GM21619 (cell line): ENCODE measurements at regions not wholly inside any gene's neighbourhood (a gene's known extent, or its start where the extent isn't known, plus 50 kb on each side); places are given as distances from the start of the nearest gene placed in this dataset.
"Not testable (repeated sequence)": the region's sequence is repeated elsewhere in the genome, so short reads cannot be mapped to it uniquely, and the experiment has no call there.

Source experiments
- ATAC-seq: cut with Tn5 transposase; IDR thresholded peaks from one replicate; pipeline ENCODE4 v1.9.1; 2021; ENCODE audit not compliant: unreplicated experiment

DNA sequence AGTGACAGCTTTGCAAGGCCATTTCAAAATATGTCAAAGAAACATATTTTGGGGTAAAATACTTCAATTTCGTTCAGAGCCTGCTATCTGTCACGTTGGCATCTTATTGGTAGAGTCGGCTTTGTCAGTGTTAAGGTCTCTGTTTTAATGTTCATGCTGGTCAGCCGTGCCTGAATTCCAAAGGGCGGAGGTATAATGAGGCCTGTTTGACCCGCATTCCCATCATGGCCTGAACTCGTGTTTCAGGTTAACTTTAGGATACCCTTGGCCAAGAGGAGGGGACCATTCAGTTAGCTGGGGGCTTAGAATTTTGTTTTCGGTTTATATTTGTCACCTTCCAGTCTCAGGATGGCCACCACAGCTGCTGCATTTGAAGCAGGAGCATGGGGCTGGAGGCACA, 236.4 kb downstream of the NFATC2 start:
- ATAC-seq, result no peak

DNA sequence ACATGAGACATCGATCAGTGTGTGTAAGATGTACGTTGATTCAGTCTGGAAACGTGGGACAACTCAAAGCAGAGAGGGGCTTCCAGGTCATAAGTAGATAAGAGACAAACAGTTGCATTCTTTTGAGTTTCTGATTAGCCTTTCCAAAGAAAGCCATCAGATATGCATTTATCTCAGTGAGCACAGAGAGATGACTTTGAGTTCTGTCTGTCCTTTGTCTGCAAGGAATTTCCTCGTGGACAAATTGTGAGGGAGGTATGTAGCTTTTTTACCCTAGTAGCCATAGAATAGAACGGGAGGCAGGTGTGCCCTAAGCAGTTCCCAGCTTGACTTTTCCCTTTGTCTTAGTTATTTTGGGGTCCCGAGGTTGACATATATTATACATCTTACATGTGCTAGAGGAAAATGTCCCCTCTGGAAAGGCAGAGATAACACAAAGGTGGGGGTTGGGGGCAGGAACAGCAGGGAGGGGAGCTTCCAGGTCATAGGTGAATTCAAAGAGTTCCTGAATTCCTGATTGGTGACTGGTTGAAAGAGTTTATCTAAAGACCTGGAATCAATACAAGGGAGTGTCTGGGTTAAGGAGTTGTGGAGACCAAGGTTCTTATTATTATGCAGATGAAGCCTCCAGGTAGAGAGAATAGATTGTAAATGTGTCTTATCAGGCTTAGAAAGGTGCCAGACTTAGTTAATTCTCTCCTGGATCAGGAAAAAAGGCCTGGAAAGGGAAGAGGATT, 237.0 kb downstream of the NFATC2 start:
- ATAC-seq, result no peak

DNA sequence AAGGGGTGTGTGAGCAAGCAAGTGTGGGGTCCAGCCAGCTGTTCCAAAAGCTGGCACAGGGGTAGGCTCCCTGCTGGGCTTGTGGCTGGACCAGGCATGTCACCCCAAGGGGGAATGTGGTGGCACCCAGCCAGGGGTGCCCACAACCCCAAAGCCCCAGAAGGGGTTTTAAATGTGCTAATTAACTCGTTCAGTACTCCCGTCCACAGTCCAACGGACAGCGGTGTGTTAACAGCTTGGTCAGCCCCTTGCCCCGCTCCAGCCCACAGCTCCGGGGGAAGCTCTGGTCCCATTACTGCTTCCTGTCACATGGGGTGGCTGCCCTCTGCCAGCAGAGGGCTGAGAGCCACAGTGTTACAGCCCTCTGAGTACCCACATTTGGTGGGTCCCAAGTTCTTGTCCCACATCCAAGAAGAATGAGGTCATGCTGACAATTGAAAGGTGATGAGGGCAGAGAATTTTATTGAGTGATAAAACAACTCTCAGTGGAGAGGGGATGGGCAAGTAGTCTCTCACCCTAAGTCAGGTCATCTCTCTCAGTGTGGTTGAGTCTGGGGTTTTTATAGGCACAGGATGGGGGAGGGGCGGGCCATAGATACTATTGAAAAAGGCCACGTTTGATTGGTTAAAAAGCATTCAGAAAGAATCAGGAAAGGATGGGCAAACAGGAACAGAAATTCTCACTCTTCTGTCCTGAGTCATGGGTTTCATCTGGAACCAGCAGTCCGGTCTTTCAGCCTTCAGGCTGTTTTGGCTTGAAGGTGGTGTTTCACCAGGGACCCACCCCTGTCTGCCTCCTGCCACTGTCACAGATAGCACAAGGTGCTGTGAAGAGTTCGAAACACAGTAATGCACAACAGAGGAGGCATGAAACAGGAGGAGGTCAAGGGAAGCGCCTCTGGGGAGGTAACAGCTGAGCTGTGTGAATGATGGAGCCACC, 238.5 kb downstream of the NFATC2 start:
- ATAC-seq, result no peak

DNA sequence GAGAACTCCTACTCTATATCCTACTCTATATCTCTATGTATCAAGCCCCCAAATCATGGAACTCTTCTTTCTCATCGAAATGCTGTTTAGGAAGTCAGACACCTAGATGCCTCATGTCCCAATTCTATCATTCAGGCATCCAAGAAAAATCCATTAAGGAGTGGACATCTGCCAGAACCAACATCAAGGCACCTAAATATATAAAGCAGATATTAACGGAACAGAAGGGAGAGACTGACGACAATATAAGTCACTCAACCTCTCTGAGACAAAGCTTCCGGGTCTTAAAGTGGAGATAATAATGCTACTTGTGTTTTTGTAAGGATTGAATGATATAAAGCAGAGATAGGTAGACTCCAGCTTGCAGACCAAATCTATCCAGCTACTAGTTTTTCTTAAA, 241.5 kb downstream of the NFATC2 start:
- ATAC-seq, result no peak

DNA sequence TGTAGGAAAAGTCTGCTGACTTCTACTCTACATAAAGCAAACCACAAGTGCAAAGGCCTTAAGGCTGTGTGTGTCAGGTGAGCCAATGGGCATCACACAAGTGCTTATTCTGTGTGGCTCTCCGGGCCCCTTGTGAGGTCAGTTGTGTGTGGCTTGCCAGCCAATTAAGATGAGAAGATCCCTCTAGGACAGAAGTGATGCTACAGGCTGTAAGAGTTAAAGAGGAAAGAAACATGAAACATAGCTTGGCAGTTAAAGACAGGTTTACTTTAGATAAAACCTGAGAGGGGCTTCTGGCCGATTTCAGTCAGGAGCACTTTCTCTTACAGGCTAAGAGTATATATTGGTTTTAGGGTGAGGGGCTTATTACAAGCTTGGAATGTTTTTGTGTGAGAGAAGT, 242.4 kb downstream of the NFATC2 start:
- ATAC-seq, result no peak

DNA sequence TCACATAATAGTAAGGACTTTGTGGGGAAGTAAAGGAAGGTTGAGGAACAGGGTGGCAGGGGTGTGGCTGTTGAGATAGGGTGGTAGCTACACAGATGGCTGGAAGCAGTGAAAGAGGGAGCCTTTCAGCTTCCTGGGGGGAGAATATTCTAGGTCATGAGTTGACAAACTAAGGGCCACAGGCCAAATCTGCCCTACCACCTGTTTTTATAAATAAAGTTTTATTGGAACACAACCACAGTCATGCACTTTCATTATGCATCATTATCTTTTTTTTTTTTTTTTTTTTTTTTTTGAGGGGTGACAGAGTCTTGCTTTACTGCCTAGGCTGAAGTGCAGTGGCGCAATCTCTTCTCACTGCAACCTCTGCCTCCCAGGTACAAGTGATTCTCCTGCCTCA, 243.1 kb downstream of the NFATC2 start:
- no peak for ATAC-seq

DNA sequence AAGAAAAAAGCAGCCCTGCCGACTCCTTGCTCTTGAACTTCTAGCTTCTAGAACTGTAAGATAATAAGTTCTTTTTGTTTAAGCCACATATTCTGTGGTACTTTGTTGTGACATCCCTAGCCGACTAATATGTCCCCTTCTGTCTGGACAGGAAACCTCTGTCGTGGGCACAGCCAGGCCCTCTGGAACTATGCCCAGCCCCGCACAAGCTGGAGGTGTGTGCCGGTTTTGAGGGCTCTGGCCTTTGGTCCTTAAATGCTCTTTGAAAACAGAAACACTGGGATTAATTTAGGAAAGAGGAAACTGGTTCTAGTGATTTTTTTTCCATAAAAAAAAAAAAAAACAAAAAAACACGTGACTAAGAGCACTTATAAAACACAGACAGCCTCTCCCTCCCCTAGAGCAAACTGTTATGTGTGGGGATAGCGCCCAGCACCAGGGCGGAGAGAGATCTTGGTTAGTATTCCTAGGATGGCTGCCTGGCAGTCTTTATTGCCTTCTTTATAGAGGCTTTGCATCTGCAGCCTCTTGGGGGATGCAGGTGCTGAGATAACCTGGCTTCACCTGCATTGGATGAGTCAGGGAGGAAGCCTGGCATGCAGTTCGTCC, 244.3 kb downstream of the NFATC2 start:
- no peak for ATAC-seq

DNA sequence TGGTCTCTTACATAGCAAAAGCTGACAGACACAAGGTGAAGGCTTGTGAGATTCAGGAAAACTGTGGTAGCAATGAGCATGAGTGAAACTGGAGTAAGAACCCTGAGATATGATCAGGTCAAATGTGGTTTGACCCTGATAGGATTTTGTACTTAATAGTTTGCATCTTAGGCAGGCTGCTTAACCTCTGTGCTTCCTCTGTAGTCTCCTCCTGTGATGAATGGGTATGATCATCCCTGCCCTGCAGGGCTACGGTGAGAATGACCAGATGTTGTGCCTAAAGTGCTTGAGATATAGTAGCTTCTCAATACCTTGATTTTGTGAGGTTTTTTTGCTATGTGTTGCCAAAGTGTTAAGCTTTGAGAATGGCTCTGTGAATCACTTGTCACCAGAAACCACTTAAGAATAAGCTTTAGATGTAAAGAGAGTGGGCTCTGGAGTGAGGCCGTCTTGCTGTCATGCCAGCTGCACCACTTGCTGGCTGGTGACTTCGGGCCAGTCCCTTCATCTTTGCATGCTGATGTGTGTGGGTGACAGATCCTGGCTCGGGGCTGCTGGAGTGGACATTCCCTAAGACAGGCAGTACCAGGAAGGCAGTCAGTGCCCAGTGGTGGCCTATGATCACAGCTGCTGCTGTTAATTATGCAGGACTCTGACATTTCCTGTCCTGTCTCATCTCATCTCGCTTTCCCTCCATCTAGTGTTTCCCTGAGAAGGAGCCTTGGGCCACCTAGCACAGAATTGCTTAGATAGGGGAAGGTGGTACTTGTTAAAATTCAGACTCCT, 254.7 kb downstream of the NFATC2 start:
- ATAC-seq, result no peak

DNA sequence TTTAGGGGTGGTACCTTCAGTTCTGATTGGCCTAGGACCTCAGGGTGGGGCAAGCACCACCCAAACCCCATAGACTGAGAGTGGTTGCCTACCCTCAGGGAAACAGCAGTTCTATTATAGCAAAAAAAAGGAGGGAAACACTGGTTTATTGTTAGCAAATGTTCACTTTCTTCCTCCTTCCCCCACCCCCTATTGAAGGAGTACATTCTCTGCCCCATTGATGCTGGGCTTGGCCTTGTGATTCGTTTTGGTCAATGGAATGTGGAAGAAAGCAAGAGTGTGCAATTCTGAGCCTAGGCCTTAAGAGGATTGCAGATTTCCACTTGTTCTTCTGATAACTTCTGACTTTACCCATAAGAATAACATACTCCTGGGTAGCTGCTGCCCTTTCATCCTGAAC, 255.8 kb downstream of the NFATC2 start:
- no peak for ATAC-seq

DNA sequence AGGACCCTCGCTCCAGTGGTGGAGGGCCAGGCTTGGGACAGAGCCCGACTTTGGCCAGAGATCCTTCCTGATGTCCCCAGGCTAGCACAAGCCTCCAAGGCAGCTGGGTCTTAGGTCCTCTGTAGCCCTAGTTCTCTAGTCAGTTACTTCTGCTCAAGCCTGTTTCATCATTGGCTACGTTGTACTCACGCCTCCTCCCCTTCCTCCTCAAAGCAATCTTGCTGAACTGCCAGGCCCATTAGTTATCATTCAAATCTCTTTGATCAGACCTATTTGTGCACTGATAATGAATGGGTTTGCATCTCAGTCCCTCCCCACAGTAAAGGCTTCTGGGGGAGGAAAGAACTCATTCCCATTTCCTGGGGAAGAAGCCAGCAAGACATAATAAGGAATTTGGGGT, 256.8 kb downstream of the NFATC2 start:
- no peak for ATAC-seq

DNA sequence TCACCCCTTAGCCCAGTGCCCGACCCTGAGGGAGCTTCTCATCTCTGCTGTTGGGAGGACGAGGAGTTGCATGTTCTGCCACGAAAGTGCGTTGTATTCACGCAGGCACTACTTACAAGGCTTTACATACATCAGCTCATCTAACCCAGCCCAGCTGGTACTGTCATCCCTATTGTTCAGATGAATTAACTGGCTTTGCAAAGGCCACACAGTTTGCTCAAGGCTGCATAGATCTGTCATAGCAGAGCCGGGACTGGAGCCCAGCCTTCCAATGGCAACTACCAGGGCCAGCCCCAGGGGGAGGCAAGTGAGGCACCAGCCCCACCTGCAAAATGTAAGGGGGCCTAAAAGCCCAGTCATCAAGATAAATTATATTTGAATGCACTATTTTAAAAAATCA, 257.6 kb downstream of the NFATC2 start:
- no peak for ATAC-seq

DNA sequence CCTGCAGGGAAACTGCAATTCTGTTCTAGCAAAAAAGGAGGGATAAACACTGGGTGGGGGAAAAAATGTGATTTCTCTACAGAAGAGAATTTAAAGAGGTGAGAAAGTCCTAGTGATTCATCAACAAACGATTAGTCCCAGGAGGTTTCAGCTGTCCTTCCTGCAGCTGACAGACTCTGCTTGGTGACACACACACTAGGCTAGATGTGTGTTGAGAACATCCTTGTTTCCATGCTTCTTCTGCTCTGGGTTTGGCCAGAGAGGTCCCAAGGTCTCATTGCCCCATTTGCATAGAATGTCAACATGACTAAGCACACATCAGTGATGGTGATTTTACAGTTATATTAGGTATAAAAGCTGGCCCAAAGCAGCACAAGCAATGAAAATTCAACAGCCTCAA, 258.3 kb downstream of the NFATC2 start:
- no peak for ATAC-seq

DNA sequence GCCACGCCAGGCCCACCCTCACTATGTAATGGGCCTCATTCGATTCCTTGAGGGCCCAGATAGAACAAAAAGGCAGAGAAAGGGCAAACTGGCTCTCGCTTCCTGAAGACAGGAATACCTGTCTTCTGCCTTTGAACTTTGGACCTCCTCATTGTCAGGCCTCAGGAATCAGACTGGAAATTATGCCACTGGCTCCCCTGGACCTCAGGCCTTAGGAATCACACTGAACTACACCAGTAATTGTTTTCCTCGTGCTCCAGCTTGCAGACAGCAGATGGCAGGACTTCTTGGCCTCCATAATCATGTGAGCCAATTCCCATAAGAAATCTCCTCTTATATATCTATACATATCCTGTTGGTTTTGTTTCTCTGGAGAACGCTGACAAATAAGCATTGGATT, 258.6 kb upstream of the KCNG1 start:
- no peak for ATAC-seq

DNA sequence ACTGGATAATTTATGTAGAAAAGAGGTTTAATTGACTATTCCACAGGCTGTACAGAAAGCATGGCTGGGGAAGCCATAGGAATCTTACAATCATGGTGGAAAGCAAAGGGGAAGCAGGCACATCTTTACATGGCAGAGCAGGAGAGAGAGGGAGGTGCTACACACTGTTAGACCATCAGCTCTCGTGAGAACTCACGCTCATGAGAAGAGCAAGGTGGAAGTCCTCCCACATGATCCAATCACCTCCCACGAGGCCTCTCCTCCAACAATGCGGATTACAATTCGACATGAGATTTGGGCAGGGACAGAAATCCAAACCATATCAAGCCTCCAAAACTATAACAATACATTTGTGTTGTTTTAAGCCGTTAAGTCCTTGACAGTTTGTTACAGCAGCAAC, 257.1 kb upstream of the KCNG1 start:
- ATAC-seq, result no peak

DNA sequence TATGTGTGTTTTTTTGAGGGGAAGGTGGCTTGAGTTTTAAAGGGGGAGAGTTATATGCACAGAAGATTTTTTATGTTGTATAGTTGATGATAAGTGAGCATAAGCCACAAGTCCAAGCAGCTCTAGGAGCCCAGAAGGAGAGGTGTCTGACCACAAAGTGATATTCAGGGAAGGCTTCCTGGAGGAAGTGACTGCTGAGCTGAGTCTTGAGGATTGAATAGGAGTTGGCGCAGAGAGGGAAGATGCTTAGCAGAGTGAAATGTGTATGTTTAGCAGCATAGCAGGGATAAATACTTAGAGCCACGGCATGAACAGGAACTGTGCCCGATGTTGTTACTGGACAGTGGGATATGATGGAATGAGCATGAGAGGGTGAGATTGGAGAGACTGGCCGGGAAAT, 255.1 kb upstream of the KCNG1 start:
- ATAC-seq, result no peak

DNA sequence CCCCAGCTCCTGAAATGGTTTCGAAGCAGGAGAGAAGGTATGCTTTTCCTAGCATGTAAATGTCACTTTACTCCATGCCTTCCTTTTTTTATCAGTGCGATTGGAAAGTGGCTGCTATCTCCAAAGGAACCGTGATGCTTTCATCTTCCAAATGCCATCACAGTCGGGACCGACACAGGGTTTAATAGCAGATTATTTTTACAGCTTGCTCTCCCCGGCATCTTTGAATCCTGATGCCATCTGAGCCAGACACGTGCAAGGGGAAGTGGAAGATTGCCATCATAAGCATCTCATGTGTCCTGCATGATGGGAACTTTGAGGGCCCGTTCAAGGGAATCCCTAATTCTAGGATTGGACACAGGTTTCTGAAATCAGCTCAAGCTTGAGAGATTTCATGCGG, 253.4 kb upstream of the KCNG1 start:
- ATAC-seq, result no peak

DNA sequence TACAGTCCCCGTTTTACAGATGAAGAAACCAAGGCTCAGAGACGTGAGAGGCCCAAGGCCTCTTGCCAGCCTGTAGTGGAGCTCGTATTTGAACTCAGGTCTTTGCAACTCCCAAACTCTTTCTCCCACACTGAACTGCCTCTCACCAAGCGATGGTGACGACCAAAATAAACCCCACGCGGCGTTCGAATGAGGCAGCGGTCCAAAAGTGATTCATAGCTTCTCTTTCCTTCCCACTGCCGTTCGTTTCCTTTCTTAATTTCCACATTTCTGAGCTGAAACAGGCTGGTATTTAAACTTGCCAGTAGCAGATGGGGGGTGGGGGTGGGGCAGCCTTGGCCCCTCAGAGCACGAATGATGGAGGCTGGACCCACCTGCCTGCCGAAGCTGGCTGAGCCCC, 252.9 kb upstream of the KCNG1 start:
- ATAC-seq, result no peak

DNA sequence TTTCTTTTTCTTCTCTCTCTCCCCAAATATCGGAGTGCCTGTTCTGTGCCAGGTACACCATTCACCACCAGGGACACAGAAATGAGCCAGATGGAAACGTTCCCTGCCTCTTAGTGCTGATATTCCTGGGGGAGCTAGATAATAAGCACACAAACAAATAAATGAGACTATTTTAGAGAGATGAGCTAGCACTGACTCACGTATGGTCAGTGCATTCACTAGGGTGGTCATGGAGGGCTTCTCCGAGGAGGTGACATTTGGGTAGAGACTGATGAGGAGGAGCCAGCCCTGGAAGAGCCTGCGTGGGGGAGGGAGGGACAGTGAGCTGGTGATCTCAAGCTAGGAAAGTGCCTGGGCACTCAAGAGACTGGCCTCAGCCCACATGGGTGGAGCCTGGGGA, 252.3 kb upstream of the KCNG1 start:
- no peak for ATAC-seq

DNA sequence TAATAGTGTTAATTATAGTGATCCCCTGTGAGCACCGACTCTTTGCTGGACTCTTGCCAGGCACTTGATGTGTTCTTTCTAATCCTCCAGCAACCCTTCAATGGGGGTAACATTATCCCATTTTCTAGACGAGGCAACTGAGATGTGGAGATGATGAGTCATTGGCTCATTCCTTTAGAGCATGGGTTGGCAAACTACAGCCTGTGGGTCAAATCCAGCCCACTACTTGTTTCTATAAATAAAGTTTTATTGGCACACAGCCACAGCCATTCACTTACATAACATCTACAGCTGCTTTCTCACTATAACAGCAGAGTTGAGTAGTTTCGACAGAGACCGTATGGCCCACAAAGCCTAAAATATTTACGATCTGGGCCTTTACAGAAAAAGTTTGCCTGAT, 249.5 kb upstream of the KCNG1 start:
- ATAC-seq, result no peak

DNA sequence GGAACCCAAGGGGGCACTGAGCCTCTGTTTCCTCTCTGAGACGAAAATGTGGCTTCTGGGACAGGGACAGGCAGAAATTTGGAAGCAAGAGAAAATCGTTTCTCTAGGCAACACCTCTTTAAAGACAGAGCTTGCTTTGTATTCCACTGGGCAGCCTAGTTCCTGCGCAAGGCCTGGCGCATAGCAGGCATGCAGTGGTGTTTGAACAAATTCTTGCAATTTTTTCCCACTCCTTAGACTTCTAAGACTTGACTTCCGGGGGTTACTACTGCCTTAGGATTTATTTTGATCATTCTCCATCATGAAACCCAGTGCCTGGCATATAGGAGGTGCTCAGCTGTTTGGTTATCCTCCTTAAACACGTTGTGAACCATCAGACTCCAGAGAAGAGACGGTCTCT, 249.0 kb upstream of the KCNG1 start:
- no peak for ATAC-seq

DNA sequence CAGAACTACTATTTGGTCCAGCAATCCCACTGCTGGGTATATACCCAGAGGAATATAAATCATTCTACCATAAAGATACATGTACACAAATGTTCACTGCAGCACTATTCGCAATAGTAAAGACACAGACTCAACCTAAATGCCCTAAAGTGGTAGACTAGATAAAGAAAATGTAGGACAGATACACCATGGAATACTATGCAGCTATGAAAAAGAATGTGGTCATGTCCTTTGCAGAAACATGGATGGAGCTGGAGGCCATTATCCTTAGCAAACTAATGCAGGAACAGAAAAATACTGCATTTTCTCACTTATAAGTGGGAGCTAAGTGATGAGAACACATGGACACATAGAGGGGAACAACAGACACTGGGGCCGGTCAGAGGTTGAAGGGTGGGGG, 248.4 kb upstream of the KCNG1 start:
- ATAC-seq, result not testable (repeated sequence)
